Tibial artery (tissue), 4 donors: ENCODE measurements at regions not wholly inside any gene's neighbourhood (a gene's known extent, or its start where the extent isn't known, plus 50 kb on each side); places are given as distances from the start of the nearest gene placed in this dataset.

Experiments used
- DNase-seq, 2 donors: peaks; one replicate each; pipeline ENCODE4 v3.0.0-alpha.2; 2019
- H3K27ac ChIP-seq, 2 donors: fragments of 200-600 bp; sonication (generic) in 1 of 2; 1 replicate in 1 of 2; 2 replicates in 1 of 2; pipeline ENCODE4 v1.5.1; 2018 to 2019; ENCODE audit warnings: mild to moderate bottlenecking in 1 of 2
- H3K27me3 ChIP-seq, 2 donors: fragments of 200-600 bp; sonication (generic) in 1 of 2; one replicate each; pipeline versions ENCODE4 v1.5.1 to v1.6.0; 2016 to 2019
- H3K36me3 ChIP-seq, 3 donors: fragments of 200-600 bp; sonication (generic) in 2 of 3; one replicate each; pipeline ENCODE4 v1.5.1; 2016 to 2019; ENCODE audit warnings: mild to moderate bottlenecking in 2 of 3
- H3K4me1 ChIP-seq, 4 donors: fragments of 200-600 bp; sonication (generic) in 2 of 4; 1 replicate in 3 of 4; 2 replicates in 1 of 4; pipeline ENCODE4 v1.5.1; 2016 to 2019
- H3K4me3 ChIP-seq, 2 donors: fragments of 200-600 bp; sonication (generic) in 1 of 2; 1 replicate in 1 of 2; 2 replicates in 1 of 2; pipeline ENCODE4 v1.5.1; 2018 to 2019; ENCODE audit warnings: mild to moderate bottlenecking in 2 of 2
- H3K9me3 ChIP-seq, 3 donors: fragments of 200-600 bp; sonication (generic) in 1 of 3; one replicate each; pipeline ENCODE4 v1.5.1; 2016 to 2019
- CTCF ChIP-seq, 2 experiments: fragments of 200-600 bp in 1 of 2; fragments of 450-650 bp in 1 of 2; IDR thresholded peaks; one replicate each; pipeline ENCODE4 v1.5.1; 2017 to 2019; ENCODE audit warnings: antibody characterized with exemption in 2 of 2, mild to moderate bottlenecking in 1 of 2, moderate library complexity in 1 of 2
- intact Hi-C: fragments of 100-400 bp; cut with DNase I; formaldehyde crosslinking; loops from one replicate; pipeline ENCODE4 v1.15.0; 2023; ENCODE audit warnings: low total_unique reads

DNA sequence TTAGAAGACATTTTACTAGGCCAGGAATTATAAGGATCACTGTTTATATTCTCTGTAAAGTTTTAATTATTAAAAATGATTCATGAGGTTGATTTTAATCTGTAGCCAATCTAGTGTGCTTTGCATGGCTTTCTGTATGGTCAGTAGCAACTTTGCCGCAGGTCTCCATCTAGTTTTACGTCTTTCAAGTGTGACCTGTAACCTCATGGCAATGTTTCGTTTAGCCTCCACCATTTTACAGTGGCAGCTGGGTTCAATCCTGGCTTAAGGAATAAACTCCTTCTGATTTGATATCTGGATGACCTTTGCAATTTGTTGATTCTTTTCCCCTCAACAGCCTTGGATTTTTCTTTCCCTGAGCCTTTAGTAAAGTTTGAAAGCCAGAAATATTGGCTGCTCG, 434.5 kb upstream of the CDH9 start:
- H3K9me3 ChIP-seq: peaks cover 0 to 8% (median 0%) of the 10 kb centered on the region in 3 donors
- TF ChIP-seq CTCF (IDR thresholded peaks at IDR 0.05): no peak
- no peak for DNase-seq

GRCh38 chr5:27472000-27472763, 433.8 kb upstream of the CDH9 start:
- no peak overlapping the region for H3K27ac ChIP-seq
- H3K4me3 ChIP-seq: no peak overlapping the region
- TF ChIP-seq CTCF (IDR thresholded peaks at IDR 0.05): no peak
- no peaks in the 10 kb centered on the region for H3K36me3 ChIP-seq
- peaks cover 0 to 8% (median 0%) of the 10 kb centered on the region in 3 donors for H3K9me3 ChIP-seq
- no peak for DNase-seq
- no peaks in the 10 kb centered on the region for H3K27me3 ChIP-seq
- H3K4me1 ChIP-seq: no peaks in the 10 kb centered on the region
- intact Hi-C loops: no loop called here

More for the DNA sequence above, 434.5 kb upstream of the CDH9 start:
- Histone ChIP-seq H3K27me3 (no peaks in the 10 kb centered on the region), H3K4me1 (no peaks in the 10 kb centered on the region), H3K27ac (no peak overlapping the region), H3K36me3 (no peaks in the 10 kb centered on the region), H3K4me3 (no peak overlapping the region)
- intact Hi-C loops: no loop called here

- DNase-seq: no peak
- Histone ChIP-seq H3K27ac (no peak overlapping the region), H3K4me1 (no peaks in the 10 kb centered on the region), H3K9me3 (no peaks in the 10 kb centered on the region), H3K27me3 (no peaks in the 10 kb centered on the region), H3K4me3 (no peak overlapping the region), H3K36me3 (no peaks in the 10 kb centered on the region)
- intact Hi-C loops: no loop called here
- no peak for TF ChIP-seq CTCF (IDR thresholded peaks at IDR 0.05)
Observed at GRCh38 chr5:27466959-27467358, 428.6 kb upstream of the CDH9 start.

DNA sequence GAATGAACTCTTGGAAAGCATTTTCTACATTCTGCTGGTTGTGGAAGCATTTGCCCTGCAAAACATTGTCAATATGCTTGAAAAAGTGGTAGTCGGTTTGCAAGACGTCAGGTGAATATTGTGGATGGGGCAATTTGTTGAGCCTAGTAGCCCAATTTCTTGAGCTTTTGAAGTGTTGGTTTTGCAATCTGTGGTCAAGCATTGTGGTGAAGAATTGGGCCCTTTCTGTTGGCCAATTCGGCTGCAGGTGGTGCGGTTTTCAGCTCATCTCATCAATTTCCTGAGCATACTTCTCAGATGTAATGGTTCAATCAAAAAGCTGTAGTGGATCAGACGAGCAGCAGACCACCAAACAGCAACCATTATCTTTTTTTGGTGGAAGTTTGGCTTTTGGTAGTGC, 426.8 kb upstream of the CDH9 start:
- no peaks in the 10 kb centered on the region for H3K27me3 ChIP-seq
- intact Hi-C loops: no loop called here
- no peak for DNase-seq
- no peak overlapping the region for H3K27ac ChIP-seq
- H3K9me3 ChIP-seq: no peaks in the 10 kb centered on the region
- no peaks in the 10 kb centered on the region for H3K36me3 ChIP-seq
- no peaks in the 10 kb centered on the region for H3K4me1 ChIP-seq
- no peak overlapping the region for H3K4me3 ChIP-seq
- no peak for TF ChIP-seq CTCF (IDR thresholded peaks at IDR 0.05)

DNA sequence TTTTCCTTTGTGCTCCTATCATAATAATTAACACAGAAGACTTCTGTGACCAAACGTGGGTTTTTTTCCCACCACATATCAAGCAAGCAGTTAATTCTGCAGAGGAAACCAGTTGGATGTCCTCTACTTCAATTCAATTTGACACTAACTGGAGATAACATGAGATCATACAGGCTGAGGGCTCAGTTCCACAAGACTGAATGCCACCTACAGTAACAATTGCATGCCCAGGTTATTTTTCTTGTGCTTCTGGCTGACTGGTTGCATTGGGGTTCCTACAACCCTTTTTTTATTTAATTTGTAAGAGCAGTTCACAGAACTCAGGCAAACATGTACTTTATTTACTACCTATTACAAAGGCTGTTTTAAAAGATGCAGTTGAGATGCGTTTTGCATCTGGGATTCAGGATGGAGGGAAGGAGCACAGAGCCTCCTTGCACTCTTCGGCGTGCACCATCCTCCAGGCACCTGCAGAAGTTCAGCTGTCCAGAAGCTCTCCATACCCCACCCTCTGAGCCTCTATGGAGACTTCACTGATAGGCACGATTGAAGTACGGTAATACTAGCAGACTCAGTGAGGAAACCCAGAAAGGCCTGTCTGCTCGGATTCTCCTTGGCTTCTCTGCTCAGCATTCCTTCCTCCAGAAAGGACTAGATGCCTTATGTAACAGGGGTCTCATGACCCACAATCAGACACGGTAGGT, 425.2 kb upstream of the CDH9 start:
- intact Hi-C loops: no loop called here
- Histone ChIP-seq H3K27me3 (no peaks in the 10 kb centered on the region), H3K9me3 (no peaks in the 10 kb centered on the region), H3K27ac (no peak overlapping the region), H3K4me3 (no peak overlapping the region), H3K36me3 (no peaks in the 10 kb centered on the region), H3K4me1 (no peaks in the 10 kb centered on the region)
- no peak for DNase-seq
- no peak for TF ChIP-seq CTCF (IDR thresholded peaks at IDR 0.05)
